ENCODE measurements at regions not wholly inside any gene's neighbourhood (a gene's known extent, or its start where the extent isn't known, plus 50 kb on each side); places are given as distances from the start of the nearest gene placed in this dataset.

- TF ChIP-seq, protein P1, sequence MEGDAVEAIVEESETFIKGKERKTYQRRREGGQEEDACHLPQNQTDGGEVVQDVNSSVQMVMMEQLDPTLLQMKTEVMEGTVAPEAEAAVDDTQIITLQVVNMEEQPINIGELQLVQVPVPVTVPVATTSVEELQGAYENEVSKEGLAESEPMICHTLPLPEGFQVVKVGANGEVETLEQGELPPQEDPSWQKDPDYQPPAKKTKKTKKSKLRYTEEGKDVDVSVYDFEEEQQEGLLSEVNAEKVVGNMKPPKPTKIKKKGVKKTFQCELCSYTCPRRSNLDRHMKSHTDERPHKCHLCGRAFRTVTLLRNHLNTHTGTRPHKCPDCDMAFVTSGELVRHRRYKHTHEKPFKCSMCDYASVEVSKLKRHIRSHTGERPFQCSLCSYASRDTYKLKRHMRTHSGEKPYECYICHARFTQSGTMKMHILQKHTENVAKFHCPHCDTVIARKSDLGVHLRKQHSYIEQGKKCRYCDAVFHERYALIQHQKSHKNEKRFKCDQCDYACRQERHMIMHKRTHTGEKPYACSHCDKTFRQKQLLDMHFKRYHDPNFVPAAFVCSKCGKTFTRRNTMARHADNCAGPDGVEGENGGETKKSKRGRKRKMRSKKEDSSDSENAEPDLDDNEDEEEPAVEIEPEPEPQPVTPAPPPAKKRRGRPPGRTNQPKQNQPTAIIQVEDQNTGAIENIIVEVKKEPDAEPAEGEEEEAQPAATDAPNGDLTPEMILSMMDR (IDR thresholded peaks at IDR 0.05), result no peak
Measured at GRCh38 chr16:29231244-29231643, 175.3 kb downstream of the NPIPB11 start.

- TF ChIP-seq, protein P1 (IDR thresholded peaks at IDR 0.05), result no peak
Measured at GRCh38 chr16:29230671-29231096, 175.8 kb downstream of the NPIPB11 start.

GRCh38 chr16:29227751-29228663 is 178.5 kb downstream of the NPIPB11 start:
- TF ChIP-seq, protein P1 (IDR thresholded peaks at IDR 0.05), result peak; percentile 41

GRCh38 chr16:29226782-29227181 is 179.7 kb downstream of the NPIPB11 start:
- TF ChIP-seq, protein P1 (IDR thresholded peaks at IDR 0.05), result no peak

- TF ChIP-seq, protein P1 (IDR thresholded peaks at IDR 0.05), result no peak
Measured at GRCh38 chr16:29204806-29205135, 201.7 kb downstream of the NPIPB11 start.

- TF ChIP-seq, protein P1 (IDR thresholded peaks at IDR 0.05), result no peak
Measured at GRCh38 chr16:29198731-29199521, 207.6 kb downstream of the NPIPB11 start.

DNA sequence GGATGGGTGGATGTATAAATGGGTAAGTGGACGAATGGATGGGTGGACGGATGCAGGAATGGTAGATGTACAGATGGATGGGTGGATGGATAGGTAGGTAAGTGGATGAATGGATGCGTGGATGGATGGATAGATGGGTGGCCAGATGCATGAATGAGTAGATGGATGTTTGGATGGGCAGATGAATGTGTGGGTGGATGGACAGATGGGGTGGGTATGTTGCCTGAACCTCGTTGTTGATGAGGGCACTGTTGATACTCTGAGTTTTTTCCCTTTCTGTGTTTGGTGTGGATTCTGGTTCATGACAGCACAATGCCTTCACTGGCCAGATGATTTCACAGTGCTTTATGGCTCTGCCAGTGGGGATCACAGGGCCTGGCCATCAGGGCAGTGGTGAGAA is 208.3 kb downstream of the NPIPB11 start:
- TF ChIP-seq, protein P1 (IDR thresholded peaks at IDR 0.05), result no peak
